ENCODE measurements at regions not wholly inside any gene's neighbourhood (a gene's known extent, or its start where the extent isn't known, plus 50 kb on each side); places are given as distances from the start of the nearest gene placed in this dataset.
"Not testable (repeated sequence)": the region's sequence is repeated elsewhere in the genome, so short reads cannot be mapped to it uniquely, and the experiment has no call there.

DNA sequence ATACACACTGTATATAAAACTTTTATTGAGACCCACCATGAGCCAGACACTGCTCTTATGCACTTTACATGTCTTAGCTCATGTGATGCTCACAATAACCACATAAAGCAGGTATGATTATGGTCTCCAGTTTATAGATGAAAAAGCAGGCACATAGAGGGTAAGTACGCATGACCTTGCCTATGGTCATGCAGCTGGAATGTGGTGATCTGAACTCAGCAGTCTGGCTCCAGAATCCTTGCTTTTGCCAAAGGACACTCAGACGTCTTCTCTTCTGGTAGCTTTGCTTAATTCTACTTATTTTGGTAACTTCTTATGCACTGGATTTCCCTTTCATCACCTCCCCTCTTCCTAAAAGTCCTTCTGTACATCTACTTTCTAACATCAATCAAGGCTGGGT lies 103.3 kb upstream of the CRY1 start:
- no peak overlapping the region for H3K4me3 ChIP-seq (ENCODE audit: low read depth, low read length)
- no peaks in the 10 kb centered on the region for H3K36me3 ChIP-seq (ENCODE audit: control insufficient read depth, insufficient read depth, low read length)
- H3K4me2 ChIP-seq (ENCODE audit: low read length), result no peak overlapping the region
- TF ChIP-seq, protein P1, sequence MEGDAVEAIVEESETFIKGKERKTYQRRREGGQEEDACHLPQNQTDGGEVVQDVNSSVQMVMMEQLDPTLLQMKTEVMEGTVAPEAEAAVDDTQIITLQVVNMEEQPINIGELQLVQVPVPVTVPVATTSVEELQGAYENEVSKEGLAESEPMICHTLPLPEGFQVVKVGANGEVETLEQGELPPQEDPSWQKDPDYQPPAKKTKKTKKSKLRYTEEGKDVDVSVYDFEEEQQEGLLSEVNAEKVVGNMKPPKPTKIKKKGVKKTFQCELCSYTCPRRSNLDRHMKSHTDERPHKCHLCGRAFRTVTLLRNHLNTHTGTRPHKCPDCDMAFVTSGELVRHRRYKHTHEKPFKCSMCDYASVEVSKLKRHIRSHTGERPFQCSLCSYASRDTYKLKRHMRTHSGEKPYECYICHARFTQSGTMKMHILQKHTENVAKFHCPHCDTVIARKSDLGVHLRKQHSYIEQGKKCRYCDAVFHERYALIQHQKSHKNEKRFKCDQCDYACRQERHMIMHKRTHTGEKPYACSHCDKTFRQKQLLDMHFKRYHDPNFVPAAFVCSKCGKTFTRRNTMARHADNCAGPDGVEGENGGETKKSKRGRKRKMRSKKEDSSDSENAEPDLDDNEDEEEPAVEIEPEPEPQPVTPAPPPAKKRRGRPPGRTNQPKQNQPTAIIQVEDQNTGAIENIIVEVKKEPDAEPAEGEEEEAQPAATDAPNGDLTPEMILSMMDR (IDR thresholded peaks at IDR 0.05), result no peak
- no peaks in the 10 kb centered on the region for H3K79me2 ChIP-seq
- no peaks in the 10 kb centered on the region for H3K9me3 ChIP-seq (ENCODE audit: control insufficient read depth, low read length)
- no peaks in the 10 kb centered on the region for H3K27me3 ChIP-seq (ENCODE audit: control insufficient read depth, insufficient read depth, low read length)
- H3K27ac ChIP-seq, result no peak overlapping the region
- H3K4me1 ChIP-seq, result no peaks in the 10 kb centered on the region
- H3K9ac ChIP-seq, result no peak overlapping the region
- no peak overlapping the region for H2AFZ ChIP-seq

DNA sequence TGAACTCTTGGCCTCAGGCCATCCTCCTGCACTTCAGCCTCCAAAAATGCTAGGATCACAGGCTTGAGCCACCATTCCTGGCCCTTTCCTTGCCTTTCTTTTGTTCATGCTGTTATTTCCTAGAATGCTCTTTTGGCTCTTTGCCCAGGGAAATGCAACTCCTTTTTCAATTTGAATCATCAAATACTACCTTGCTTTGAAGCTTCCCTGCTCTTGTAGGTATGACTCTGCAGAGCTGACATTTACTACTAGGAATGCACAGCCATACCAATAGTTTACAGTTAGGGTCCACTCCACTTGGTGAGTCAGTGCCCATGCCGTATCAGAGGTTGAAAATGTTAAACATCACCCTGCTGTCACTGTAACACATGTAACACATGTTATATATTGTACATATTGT lies 107.0 kb upstream of the CRY1 start:
- no peaks in the 10 kb centered on the region for H3K27me3 ChIP-seq (ENCODE audit: control insufficient read depth, insufficient read depth, low read length)
- H3K9ac ChIP-seq, result no peak overlapping the region
- no peaks in the 10 kb centered on the region for H3K36me3 ChIP-seq (ENCODE audit: control insufficient read depth, insufficient read depth, low read length)
- no peak overlapping the region for H3K4me3 ChIP-seq (ENCODE audit: low read depth, low read length)
- no peak overlapping the region for H3K27ac ChIP-seq
- H3K79me2 ChIP-seq, result no peaks in the 10 kb centered on the region
- H2AFZ ChIP-seq, result no peak overlapping the region
- no peaks in the 10 kb centered on the region for H3K4me1 ChIP-seq
- no peaks in the 10 kb centered on the region for H3K9me3 ChIP-seq (ENCODE audit: control insufficient read depth, low read length)
- TF ChIP-seq, protein P1 (IDR thresholded peaks at IDR 0.05), result no peak
- no peak overlapping the region for H3K4me2 ChIP-seq (ENCODE audit: low read length)

DNA sequence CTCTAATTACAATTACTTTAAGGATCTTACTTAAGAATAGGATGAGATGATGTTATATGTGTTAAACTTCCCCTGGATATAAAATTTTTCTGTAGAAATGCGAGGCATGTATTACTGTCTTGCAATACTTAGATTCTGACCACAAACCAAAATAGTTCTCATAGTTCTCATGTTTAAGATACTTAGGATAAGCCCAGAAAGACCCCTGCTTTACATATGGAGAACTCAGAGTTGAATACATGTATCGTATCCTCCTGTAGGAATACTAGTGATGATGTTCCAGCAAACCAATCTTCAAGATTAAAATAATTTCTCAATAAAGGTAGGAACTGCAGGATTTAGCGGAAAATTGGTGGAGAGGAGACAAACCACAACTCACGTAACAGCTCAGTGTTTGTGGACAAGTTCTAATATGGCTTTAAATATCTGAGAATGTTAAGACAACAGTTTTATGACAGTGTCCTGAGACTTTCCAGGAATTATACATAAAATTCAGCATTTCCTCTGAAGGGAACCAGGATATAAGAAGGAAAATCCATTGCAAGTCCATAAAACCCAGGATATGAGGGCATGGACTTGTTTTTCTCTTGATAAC lies 114.7 kb upstream of the CRY1 start:
- Histone ChIP-seq H3K27me3 (ENCODE audit: control insufficient read depth, insufficient read depth, low read length) (no peaks in the 10 kb centered on the region), H3K4me1 (no peaks in the 10 kb centered on the region), H3K9me3 (ENCODE audit: control insufficient read depth, low read length) (no peaks in the 10 kb centered on the region), H3K4me2 (ENCODE audit: low read length) (no peak overlapping the region), H3K9ac (no peak overlapping the region), H3K27ac (no peak overlapping the region), H3K79me2 (no peaks in the 10 kb centered on the region), H2AFZ (no peak overlapping the region), H3K4me3 (ENCODE audit: low read depth, low read length) (no peak overlapping the region), H3K36me3 (ENCODE audit: control insufficient read depth, insufficient read depth, low read length) (no peaks in the 10 kb centered on the region)
- TF ChIP-seq, protein P1 (IDR thresholded peaks at IDR 0.05), result no peak

GRCh38 chr12:107209700-107210099 lies 116.4 kb upstream of the CRY1 start:
- H3K79me2 ChIP-seq; H3K4me2 ChIP-seq (ENCODE audit: low read length); H3K4me3 ChIP-seq (ENCODE audit: low read depth, low read length); H2AFZ ChIP-seq; H3K27me3 ChIP-seq (ENCODE audit: control insufficient read depth, insufficient read depth, low read length); H3K9ac ChIP-seq; H3K9me3 ChIP-seq (ENCODE audit: control insufficient read depth, low read length); H3K36me3 ChIP-seq (ENCODE audit: control insufficient read depth, insufficient read depth, low read length); H3K4me1 ChIP-seq; H3K27ac ChIP-seq: not testable (repeated sequence)

GRCh38 chr12:107214373-107214773 lies 121.0 kb upstream of the CRY1 start:
- not testable (repeated sequence) for H3K36me3 ChIP-seq (ENCODE audit: control insufficient read depth, insufficient read depth, low read length); H3K27ac ChIP-seq; H2AFZ ChIP-seq; H3K4me3 ChIP-seq (ENCODE audit: low read depth, low read length); H3K4me2 ChIP-seq (ENCODE audit: low read length); H3K9ac ChIP-seq; H3K27me3 ChIP-seq (ENCODE audit: control insufficient read depth, insufficient read depth, low read length); H3K9me3 ChIP-seq (ENCODE audit: control insufficient read depth, low read length); H3K79me2 ChIP-seq; H3K4me1 ChIP-seq

DNA sequence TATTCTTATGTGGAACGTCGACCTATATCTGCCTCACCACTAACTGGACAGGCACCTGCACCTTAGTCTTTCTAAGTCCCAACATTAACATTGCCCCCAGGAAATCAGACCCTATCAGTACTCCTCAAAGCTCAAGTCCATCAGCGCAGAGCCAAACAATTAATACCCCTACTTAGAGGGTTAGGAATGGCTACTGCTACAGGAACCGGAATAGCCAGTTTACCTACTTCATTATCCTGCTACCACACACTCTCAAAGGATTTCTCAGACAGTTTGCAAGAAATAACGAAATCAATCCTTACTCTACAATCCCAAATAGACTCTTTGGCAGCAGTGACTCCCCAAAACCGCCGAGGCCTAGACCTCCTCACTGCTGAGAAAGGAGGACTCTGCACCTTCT lies 123.1 kb upstream of the CRY1 start:
- not testable (repeated sequence) for H2AFZ ChIP-seq; H3K4me2 ChIP-seq (ENCODE audit: low read length); H3K79me2 ChIP-seq; H3K27ac ChIP-seq; H3K4me3 ChIP-seq (ENCODE audit: low read depth, low read length); H3K36me3 ChIP-seq (ENCODE audit: control insufficient read depth, insufficient read depth, low read length); H3K4me1 ChIP-seq; H3K27me3 ChIP-seq (ENCODE audit: control insufficient read depth, insufficient read depth, low read length); H3K9me3 ChIP-seq (ENCODE audit: control insufficient read depth, low read length); H3K9ac ChIP-seq
